ENCODE measurements at regions not wholly inside any gene's neighbourhood (a gene's known extent, or its start where the extent isn't known, plus 50 kb on each side); places are given as distances from the start of the nearest gene placed in this dataset.

DNA sequence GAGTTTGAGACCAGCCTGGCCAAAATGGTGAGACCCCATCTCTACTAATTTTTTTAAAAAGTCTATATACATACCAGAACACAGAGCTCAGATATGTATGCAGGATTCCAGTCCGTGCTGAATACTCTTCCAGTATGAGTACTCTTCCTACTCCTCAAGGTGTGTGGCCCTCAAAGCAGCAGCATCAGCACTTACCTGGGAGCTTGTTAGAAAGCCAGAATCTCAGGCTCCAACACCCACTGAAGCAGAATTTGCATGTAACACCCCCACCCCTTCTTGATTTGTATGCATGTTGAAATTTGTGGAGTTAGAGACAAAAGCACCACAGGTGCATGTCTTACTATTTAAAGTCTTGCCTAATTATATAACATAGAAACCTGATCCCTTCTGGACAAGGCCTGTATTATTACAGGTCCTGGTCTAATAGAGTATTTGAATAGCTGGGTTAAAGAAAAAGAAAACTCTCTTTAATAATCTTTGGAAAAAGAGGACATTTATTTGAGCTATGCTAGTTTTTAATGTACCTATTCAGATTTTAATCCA, 50.3 kb upstream of the NFE2L2 start:
- no peak for DNase-seq

DNA sequence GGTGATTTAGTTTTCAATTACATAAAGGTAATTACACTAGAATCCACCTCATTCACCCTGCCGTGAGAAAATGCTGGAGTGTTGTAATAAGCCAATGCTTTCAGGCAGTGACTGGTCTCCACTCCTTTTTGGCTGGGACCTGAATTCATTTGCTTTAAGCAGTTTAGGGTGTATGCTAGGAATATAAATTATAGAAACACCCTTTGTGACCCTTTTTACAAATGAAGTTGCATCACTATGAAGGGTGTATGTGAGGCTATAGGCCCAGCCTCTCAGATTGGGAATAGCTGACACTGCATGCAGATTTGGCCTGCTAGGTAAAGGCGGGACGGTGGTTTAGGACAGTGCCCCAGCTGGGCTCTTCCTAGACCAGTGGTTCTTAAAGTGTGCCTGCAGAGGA, 50.8 kb upstream of the NFE2L2 start:
- DNase-seq: no peak

DNA sequence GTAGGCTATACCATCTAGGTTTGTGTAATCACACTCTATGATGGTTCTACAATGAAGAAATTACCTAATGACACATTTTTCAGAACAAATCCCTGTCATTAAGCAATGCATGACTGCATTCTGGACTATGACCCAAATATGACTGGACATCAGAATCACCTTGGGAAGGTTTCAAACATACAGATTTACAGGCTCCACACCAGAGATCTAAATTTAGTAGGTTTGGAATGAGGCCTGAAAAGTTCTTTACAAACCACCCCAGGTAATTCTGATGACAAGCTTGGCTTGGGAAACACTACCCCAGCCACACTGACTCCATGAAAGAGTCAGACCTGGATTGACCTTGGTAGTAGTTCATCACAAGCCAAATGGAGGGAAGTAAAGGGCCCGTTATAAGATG, 52.2 kb upstream of the NFE2L2 start:
- DNase-seq: no peak

DNA sequence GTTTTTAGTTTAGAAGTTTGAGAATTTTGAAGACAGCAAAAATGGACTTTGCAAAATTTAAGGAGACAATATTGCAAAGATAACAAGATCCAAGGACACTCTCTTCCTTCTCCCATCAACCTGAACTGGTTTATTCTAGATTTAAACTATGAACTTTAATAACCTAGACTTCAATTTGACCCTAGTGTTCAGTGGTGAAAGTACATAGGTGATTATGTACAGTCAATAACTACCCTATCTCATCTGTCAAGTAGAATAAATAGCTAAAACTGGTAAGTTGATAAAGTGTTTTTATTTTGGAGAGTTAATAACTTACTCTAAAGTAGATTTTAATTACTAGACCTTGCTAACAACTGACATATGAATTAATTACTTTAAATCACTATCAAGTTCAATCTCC, 52.9 kb upstream of the NFE2L2 start:
- DNase-seq: no peak

DNA sequence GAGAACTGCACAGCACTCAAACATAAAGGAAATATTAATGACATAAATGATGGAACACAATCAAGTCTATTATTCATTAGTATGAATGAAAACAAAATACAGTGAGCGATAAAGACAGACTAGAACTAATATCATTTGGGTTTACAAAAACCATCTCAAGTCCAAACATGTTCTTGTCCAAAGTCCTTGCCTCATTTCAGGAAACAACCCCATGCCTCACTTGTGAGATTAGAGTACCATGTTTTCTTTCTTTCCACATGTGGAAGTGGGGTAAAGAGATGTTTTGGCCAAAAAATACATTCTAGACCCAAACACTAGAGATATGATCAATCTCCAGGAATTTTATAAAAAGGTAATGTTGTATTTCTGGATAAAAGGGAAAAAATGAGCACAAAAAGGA, 53.3 kb upstream of the NFE2L2 start:
- DNase-seq: no peak

DNA sequence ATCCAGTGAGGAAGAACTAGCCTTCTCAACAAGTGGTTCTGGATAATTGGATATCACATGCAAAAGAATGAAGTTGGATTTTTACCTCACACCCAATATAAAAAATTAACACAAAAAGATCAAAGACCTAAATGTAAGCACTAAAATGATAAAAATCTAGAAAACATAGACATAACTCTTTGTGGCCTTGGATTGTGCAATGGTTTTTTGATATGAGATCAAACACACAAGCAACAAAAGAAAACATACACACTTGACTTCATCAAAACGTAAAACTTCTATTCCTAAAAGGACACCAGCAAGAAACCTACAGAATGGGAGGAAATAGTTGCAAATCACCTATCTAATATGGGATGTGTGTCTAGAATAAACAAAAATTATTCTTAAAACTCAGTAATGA, 54.1 kb upstream of the NFE2L2 start:
- no peak for DNase-seq

DNA sequence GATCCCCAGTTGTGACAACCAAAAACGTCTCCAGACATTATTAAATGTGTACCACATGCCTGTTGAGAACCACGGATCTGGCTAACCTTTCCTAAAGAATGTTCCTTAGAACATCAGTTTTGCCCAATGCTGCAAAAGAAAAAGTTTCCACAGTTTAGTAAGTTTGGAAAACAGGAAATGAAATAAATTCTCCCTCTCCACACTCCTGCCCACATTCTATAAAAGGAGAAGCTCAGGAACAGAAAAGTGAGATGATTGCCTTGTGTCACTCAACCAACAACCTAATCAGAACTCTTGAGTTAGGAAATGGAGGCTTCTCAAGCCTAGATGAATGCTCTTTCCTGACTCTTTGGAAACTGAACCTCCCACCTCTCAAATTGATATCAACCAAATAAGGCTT, 56.1 kb upstream of the NFE2L2 start:
- DNase-seq: no peak

DNA sequence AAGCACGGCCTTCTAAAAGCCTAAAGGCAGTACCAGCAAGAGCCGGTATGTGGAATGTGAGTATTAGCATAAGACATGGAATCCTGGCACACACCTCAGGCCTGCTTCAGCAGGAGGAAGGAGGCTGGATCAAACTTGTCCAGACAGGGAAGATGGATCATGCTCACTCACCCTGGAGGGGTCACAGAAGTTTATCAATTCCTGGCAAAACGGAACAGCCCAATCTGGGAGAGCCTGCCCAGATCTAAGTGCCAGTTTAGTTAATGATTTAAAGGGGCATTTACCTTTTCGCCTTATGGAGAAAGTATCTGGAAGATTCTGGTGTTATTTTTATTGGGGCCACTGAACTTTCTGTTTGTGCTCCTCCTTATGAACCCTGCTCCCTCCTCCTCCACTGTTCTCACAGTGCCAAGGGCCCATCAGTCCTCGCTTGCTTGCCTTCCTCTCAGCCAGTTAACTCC, 58.3 kb upstream of the NFE2L2 start:
- DNase-seq: no peak

DNA sequence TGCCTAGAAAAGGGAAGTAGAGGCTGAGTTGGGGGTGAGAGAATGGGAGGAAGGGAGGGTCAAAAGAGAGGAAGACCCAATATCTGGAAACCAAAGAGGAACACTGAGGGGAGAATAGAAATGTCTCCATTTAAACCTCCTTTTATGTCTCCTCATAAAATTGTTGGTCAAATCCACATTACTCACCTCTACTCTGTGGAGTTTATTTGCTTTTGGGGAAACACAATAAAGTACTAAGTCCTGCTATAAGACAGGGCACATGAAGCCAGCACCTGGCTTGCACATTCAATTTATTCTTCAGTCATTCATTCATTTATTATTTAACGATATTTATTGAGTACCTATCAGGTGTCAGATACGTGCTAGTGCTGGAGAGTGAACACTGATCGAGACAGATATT, 60.3 kb upstream of the NFE2L2 start:
- no peak for DNase-seq

DNA sequence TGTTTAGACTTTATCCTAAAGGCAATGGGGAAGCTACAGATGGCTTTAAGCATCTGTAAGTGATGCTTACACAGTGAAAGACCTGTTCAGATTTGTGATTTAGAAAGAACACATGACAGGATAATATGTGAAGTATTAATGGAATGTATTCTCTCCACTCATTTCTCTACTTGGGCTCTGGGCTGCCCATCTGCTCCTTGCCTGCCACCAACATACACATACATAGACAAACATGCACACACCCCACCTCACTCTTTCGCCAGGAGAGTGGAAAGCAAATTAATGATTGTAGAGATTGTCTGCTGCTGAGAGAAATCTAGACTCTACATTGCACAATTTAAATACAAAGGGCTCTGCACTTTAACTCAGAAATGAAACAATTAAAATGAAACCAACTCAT, 61.0 kb upstream of the NFE2L2 start:
- DNase-seq: no peak

DNA sequence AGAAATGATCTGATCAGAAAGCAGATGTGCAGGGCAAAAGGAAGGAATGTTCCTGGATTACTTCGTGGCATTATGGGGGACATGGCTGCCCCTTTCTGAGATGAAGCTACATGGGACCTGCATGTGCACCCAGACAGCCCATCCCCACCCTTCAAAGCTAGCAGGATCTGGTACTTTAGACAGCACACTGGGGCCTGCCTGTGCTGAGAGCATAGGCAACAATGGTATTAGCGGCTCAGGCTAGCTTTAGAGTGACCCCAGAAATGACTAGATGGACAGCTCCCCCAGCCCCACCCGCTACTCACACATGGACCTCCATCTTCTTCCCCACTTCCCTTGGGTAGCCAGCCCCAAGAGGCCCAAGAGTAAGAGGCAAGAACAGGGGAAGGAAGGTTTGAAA, 61.5 kb upstream of the NFE2L2 start:
- no peak for DNase-seq

DNA sequence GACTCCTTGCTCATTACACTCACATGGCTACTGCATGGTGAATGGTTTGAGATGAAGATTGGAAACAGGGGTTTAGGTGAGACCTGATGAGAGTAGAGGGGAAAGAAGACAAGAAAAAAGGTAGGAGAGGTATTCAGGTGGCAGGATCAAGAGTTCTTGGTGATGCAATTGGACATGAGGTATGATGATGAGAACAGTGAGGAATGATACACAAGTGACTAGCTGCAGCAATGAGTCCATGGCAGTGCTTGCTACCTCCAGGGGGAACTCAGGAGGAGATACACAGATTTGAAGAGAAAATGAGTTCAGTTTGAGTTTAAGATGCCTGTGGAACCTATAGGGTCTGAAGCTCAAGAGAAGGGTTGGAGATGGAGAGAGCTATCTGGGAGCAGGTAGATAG, 62.1 kb upstream of the NFE2L2 start:
- DNase-seq: no peak

DNA sequence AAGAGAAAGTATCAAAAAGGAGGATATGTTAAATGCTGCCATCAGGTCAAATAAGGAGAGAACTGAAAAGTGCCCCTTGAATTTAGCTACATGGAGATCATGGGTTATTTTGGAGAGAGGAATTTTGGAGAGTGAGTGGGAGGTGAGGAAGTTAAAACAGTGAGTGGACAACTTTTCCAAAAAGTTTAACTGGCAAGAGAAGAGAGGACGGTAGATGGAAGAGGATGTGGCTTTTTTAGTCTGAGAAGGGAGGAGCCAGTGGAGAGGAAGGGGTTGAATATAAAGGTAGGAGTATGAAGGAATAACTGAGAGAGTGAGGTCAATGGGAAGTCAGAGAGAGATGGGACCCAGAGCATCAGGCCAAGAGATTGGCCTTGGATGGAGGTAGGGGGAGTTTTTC, 62.5 kb upstream of the NFE2L2 start:
- DNase-seq: no peak

DNA sequence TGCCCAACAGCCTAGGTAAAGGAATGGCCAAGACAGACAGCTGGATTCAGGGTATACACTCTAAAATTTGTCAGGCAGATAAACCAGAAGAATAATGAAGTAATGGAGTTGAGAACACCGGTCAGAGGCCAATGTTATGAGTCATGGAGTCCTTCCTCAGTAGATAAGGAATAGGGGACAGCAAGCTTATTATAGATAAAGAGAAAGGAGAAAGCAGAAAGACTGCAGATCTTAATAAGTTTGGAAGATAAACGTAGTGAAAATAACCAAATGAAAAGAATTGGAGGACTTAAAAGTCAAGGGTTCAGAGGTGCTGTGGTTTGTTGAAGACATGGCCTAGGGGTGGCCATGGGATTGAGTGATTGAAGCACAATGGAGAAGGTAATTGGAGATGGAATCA, 63.5 kb upstream of the NFE2L2 start:
- no peak for DNase-seq

DNA sequence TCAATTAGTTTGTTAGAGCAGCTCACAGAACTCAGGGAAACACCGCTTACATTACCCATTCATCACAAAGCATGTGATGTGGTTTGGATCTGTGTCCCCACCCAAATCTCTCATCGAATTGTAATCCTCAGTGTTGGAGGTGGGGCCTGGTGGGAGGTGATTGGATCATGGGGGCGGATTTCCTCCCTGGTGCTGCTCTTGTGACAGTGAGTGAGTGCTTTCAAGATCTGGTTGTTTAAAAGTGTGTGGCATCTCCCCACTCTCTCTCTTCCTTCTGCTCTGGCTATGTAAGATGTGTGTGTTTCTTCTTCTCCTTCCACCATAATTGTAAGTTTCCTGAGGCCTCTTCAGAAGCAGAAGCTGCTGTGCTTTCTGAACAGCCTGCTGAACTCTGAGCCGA, 63.5 kb upstream of the AGPS start:
- DNase-seq: no peak

DNA sequence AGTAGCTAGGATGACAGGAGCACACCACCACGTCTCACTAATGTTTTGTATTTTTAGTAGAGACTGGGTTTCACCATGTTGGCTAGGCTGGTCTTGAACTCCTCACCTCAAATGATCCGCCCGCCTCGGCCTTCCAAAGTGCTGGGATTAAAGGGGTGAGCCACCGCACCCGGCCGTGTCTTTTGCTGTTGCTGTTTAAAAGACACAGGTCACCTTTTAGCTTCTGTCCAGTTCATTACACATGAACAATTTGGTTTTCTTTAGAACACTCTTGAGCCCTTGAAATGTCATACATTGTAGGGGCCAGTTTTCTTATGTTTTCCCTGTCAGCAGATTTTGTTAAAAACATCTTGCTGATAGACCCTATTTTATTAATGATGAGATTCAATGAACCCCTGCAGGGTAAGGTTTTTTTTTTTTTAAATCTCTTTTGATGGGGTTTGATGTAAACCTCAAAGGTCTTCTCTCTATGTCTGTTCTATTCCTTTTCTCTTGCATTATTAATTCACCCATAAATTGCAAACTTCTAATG, 61.0 kb upstream of the AGPS start:
- DNase-seq: no peak

DNA sequence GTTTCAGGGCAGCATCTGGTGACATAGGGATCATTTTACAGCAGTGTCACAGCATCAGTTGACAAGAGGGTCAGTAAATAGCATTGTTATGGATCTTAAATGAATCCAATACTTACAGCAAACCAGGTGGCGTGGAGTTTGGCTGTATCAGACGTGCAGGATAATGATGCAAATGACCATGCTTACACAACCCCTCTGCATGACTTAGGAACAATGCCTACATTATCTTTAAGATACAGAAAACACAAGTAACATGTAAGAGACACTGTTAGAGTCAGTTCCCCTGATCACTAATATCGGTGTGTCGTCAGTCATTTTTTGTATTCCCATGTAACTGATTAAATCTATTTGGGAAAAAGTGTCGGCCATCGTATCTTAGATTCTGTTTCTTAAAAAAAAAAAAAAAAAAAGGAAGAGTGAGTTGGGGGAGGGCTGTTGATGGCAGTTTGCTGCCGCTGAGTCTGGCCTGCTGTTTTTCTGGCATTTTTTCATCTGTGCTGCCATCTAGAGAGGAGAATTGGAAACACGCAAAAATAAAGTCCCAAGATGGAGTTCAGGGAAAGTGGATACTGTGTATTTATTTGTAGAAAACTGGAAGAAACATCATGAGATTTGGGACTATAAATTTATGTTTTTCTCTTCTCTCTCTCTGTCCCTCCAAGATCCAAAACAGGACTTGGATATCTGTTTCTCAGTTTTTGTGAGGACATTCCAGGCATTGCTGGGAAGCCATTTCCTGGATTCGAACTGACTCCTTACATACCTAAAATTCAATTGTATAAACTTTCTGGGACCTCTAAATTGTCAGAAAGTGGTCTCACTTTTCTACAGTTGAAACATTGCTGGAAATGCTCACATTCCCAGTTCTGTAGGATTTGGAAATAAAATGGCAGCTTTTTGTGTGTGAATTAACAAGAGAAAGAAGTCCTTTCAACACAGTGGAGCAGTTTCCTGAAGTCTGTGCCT, 60.3 kb upstream of the AGPS start:
- DNase-seq: peak; percentile 91

DNA sequence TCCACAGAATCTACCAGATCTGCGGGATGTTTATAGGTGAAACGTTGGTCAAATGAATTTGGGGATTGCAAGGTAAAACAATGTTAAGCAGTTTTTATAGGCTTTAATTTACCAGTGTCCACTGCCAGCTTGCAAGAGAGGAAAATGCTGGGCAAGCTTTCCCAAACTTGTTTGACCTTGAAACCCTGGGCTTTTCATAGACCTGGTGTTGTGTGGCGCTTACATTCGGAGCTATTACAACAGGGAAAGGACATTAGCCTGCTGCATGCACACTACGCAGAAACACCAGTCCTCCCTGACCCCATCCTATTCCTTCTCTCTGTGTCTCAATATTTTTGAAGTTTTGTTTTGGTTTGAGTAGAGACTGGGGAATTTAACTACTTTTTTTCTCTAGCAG, 59.6 kb upstream of the AGPS start:
- no peak for DNase-seq

DNA sequence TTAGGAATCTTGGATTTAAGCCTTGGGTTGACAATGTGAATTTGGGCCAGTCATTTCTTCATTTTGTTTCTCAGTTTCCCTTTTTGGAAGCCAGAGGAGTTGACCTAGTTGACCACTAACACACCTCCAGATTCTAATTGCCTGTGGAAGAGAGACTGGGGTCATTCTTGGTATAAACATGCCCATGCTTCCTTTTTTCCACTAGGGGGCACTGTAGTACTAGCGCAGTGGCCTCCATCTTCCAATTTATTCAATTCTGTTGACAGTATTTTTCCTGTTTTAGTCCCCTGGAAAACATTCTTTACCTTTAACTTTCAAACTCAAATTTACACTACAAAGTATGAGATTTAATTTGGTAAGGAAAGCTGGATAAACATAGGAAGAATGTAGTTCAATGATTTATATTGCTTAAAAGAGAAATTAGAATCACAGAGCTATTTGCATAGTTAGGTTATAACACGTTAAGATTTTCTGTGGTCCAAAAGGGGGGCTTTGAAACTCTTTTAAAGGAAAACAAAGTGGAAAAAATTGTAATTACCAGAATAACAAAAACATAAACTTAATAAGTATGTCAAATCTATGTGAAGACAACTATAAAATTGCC, 57.5 kb upstream of the AGPS start:
- DNase-seq: peak; percentile 77

DNA sequence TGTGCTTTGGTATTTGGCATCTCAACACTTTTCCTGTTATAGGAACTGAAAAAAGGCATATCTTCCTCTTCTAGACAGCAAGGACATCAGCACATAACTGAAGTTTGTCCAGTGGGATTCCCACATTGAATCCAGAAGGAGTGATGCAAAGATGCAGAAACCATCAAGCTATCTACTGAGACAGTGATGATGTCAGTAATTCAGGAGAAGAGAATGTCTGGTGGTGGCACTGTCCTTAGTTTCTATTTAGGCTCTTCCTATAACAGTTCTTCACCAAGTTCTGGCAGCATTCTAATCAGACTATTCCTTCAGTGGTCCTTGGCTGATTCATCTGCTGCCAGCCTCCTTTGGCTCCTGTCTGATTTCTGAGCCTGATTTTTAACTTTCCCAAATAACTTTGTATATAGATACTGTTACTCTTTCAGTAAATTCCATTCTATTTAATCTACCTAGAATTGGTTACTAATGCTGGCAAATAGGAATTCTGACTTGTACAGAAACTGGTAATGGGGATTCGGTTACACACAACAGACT, 56.6 kb upstream of the AGPS start:
- no peak for DNase-seq

DNA sequence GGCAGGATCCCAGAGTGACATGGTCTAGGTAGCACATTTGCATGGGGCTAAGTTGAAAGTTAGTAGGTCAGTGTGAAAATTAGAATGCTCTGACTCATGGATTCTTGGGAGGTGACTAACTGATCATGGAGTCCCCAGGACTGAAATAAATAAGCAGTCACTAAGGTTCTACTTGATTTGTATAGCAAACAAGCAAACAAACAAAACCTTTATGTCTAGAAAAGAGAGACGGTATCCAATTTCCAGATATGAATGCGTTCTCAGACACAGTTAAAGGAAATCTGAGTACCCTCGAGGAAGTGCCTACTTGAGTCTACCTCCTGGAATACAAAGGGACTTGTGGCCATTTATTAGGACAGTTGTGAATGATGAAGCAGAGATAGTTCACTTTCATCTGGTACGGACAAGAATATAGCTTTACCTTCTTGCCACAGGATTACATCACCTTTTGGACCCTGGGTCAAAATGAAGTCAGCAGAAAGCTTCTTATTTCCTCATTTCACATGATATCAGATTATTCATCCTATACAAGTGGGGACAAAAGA, 54.3 kb upstream of the AGPS start:
- DNase-seq: no peak

DNA sequence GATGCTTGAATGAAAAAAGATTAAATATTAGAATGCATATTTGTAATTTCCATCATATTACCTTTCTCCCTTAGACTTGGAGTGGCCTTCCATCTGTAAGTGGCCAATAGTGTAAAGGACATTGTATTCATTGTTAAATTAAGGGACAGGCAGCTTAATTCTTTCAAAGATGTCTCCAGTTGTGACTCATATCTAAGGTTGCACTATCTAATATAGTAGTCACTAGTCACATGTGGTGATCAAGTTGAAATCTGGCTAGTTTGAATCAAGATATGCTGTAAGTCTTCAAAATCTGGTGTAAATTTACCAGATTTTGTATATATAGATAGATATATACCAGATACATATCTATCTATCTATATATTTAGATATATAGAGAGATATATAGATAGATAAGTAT, 52.4 kb upstream of the AGPS start:
- no peak for DNase-seq

DNA sequence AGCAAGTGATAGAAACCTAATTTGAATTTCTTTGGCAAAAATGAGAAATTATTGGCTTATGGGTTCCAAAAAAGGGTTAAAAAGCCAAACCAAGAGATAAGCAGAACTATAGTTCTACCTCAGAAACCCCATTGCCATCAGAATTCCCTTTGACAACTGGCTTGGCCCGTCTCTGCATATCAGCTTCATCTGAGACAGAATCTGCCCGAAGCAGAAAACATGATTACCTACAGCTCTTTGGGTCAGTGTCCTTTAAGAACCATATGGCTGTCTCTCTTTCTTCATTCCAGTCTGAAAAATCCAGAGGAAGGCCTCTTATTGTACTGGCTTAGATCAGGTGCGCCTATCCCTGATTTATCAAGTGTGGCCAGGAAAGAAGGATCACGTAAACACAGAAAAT, 49.8 kb upstream of the AGPS start:
- no peak for DNase-seq

All from NCI-H2171 treated with DMSO at 0.1 percent for 48 hours (cell line).